ENCODE measurements at regions not wholly inside any gene's neighbourhood (a gene's known extent, or its start where the extent isn't known, plus 50 kb on each side); places are given as distances from the start of the nearest gene placed in this dataset.

DNA sequence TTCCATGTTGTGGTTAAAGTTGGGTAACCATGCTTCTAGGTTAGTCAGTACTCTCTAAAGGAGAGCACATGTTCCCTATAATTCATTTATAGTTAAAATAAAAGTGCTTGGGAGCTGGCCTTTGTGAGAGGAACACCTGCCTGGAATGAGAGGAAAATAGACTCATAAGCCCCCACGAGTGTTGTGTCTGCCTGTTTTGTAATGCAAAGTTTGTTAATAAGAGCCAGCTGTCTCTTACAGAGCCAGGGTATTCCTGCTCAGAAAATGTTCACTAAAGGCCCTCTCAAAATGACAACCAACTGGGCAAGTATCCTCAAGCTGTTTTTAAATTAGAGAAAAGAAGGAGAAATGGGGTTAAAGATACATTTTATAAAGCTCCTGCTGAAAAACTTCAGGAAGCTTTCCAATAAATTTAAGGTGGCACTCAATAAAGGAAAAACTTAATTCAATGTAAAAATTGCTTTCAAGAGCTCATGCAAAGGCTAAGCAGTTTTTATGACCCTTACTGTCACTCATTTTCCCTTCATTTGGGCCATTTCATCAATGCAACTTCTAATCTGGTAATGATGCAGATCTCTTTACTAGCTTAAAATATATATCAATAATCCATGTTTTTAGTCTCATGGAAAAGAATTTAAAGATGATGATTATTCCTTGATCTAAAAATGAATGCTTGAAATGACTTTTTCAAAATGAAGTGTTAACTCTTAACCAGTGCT is 793.6 kb downstream of the STPG2 start:
- Mint-ChIP-seq H3K9me3 (peaks cover 3% of the 10 kb centered on the region; the same call in 2 of the 3 replicates), H3K27me3 (ENCODE audit: insufficient read depth, low read depth, poor library complexity) (no peaks in the 10 kb centered on the region), H3K27ac (peak overlapping the region; percentile 10), H3K4me1 (peaks cover 30% of the 10 kb centered on the region), H3K4me3 (no peak overlapping the region), H3K36me3 (ENCODE audit: low read depth) (peaks cover 2% of the 10 kb centered on the region; the same call in 2 of the 3 replicates)
- H3K4me2 ChIP-seq = peak overlapping the region; percentile 26
- H4K20me1 ChIP-seq (replicated peaks; ENCODE audit: insufficient read depth) = no peaks in the 10 kb centered on the region
- H3K27me3 ChIP-seq (ENCODE audit: insufficient read depth) = no peaks in the 10 kb centered on the region
- H3K79me2 ChIP-seq (replicated peaks; ENCODE audit: insufficient read depth) = no peaks in the 10 kb centered on the region
- no peaks in the 10 kb centered on the region for H3F3A ChIP-seq (replicated peaks; ENCODE audit: low read depth)
- peaks cover 5% of the 10 kb centered on the region for H3K9me2 ChIP-seq (ENCODE audit: insufficient read depth)
- H2AFZ ChIP-seq = no peak overlapping the region
- peak; percentile 18 for DNase-seq (ENCODE audit: low spot score)
- H3K4me3 ChIP-seq = no peak overlapping the region
- TF ChIP-seq STAT1 (IDR thresholded peaks at IDR 0.05; ENCODE audit: unreplicated experiment) (no peak), EZH2phosphoT487 (IDR thresholded peaks at IDR 0.05; ENCODE audit: unreplicated experiment) (no peak)
- TF ChIP-seq, protein P1, sequence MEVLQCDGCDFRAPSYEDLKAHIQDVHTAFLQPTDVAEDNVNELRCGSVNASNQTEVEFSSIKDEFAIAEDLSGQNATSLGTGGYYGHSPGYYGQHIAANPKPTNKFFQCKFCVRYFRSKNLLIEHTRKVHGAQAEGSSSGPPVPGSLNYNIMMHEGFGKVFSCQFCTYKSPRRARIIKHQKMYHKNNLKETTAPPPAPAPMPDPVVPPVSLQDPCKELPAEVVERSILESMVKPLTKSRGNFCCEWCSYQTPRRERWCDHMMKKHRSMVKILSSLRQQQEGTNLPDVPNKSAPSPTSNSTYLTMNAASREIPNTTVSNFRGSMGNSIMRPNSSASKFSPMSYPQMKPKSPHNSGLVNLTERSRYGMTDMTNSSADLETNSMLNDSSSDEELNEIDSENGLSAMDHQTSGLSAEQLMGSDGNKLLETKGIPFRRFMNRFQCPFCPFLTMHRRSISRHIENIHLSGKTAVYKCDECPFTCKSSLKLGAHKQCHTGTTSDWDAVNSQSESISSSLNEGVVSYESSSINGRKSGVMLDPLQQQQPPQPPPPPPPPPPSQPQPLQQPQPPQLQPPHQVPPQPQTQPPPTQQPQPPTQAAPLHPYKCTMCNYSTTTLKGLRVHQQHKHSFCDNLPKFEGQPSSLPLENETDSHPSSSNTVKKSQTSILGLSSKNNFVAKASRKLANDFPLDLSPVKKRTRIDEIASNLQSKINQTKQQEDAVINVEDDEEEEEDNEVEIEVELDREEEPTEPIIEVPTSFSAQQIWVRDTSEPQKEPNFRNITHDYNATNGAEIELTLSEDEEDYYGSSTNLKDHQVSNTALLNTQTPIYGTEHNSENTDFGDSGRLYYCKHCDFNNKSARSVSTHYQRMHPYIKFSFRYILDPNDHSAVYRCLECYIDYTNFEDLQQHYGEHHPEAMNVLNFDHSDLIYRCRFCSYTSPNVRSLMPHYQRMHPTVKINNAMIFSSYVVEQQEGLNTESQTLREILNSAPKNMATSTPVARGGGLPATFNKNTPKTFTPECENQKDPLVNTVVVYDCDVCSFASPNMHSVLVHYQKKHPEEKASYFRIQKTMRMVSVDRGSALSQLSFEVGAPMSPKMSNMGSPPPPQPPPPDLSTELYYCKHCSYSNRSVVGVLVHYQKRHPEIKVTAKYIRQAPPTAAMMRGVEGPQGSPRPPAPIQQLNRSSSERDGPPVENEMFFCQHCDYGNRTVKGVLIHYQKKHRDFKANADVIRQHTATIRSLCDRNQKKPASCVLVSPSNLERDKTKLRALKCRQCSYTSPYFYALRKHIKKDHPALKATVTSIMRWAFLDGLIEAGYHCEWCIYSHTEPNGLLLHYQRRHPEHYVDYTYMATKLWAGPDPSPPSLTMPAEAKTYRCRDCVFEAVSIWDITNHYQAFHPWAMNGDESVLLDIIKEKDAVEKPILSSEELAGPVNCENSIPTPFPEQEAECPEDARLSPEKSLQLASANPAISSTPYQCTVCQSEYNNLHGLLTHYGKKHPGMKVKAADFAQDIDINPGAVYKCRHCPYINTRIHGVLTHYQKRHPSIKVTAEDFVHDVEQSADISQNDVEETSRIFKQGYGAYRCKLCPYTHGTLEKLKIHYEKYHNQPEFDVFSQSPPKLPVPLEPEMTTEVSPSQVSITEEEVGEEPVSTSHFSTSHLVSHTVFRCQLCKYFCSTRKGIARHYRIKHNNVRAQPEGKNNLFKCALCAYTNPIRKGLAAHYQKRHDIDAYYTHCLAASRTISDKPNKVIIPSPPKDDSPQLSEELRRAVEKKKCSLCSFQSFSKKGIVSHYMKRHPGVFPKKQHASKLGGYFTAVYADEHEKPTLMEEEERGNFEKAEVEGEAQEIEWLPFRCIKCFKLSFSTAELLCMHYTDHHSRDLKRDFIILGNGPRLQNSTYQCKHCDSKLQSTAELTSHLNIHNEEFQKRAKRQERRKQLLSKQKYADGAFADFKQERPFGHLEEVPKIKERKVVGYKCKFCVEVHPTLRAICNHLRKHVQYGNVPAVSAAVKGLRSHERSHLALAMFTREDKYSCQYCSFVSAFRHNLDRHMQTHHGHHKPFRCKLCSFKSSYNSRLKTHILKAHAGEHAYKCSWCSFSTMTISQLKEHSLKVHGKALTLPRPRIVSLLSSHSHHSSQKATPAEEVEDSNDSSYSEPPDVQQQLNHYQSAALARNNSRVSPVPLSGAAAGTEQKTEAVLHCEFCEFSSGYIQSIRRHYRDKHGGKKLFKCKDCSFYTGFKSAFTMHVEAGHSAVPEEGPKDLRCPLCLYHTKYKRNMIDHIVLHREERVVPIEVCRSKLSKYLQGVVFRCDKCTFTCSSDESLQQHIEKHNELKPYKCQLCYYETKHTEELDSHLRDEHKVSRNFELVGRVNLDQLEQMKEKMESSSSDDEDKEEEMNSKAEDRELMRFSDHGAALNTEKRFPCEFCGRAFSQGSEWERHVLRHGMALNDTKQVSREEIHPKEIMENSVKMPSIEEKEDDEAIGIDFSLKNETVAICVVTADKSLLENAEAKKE (CRISPR knock-in tag; IDR thresholded peaks at IDR 0.05) = peak; percentile 38; the same call in 1 of the 2 replicates
- H3K4me1 ChIP-seq (ENCODE audit: insufficient read depth) = peaks cover 24% of the 10 kb centered on the region
- no peaks in the 10 kb centered on the region for H3K36me3 ChIP-seq (ENCODE audit: insufficient read depth)
- H3K27ac ChIP-seq (ENCODE audit: low read depth) = 0 out of 2 replicates have a peak overlapping the region, but pooled peaks have one; percentile 11
- ATAC-seq = peak; percentile 77

DNA sequence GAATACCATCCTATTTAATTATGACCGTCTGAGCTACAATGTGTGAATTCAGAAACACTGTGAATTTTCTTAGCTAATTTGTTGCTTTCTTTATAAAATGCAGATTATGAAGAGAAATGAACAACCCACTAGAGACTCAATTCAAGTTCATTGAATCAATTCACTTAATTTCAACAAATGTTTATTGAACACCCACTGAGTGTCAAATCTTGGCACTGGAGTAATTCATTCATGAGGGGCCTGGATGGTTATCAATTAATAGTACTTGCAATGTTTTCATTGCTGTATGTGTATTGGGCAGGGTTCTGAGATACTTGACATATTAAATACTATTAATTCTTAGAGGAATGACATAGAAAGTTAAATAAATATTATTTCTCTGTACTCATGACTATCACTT is 789.4 kb downstream of the STPG2 start:
- Histone ChIP-seq H3K79me2 (replicated peaks; ENCODE audit: insufficient read depth) (no peaks in the 10 kb centered on the region), H3F3A (replicated peaks; ENCODE audit: low read depth) (no peaks in the 10 kb centered on the region), H3K4me3 (no peak overlapping the region), H2AFZ (no peak overlapping the region), H3K4me2 (no peak overlapping the region), H4K20me1 (replicated peaks; ENCODE audit: insufficient read depth) (no peaks in the 10 kb centered on the region), H3K27ac (ENCODE audit: low read depth) (no peak overlapping the region), H3K27me3 (ENCODE audit: insufficient read depth) (no peaks in the 10 kb centered on the region), H3K9me2 (ENCODE audit: insufficient read depth) (peaks cover 3% of the 10 kb centered on the region; the same call in 1 of the 2 replicates), H3K36me3 (ENCODE audit: insufficient read depth) (no peaks in the 10 kb centered on the region), H3K4me1 (ENCODE audit: insufficient read depth) (peaks cover 21% of the 10 kb centered on the region)
- peaks cover 33% of the 10 kb centered on the region for H3K9me3 Mint-ChIP-seq
- no peak for ATAC-seq
- no peak overlapping the region for H3K4me3 Mint-ChIP-seq
- H3K4me1 Mint-ChIP-seq = peaks cover 22% of the 10 kb centered on the region
- peaks cover 4% of the 10 kb centered on the region for H3K27me3 Mint-ChIP-seq (ENCODE audit: insufficient read depth, low read depth, poor library complexity)
- no peak overlapping the region for H3K27ac Mint-ChIP-seq
- TF ChIP-seq, protein P2, sequence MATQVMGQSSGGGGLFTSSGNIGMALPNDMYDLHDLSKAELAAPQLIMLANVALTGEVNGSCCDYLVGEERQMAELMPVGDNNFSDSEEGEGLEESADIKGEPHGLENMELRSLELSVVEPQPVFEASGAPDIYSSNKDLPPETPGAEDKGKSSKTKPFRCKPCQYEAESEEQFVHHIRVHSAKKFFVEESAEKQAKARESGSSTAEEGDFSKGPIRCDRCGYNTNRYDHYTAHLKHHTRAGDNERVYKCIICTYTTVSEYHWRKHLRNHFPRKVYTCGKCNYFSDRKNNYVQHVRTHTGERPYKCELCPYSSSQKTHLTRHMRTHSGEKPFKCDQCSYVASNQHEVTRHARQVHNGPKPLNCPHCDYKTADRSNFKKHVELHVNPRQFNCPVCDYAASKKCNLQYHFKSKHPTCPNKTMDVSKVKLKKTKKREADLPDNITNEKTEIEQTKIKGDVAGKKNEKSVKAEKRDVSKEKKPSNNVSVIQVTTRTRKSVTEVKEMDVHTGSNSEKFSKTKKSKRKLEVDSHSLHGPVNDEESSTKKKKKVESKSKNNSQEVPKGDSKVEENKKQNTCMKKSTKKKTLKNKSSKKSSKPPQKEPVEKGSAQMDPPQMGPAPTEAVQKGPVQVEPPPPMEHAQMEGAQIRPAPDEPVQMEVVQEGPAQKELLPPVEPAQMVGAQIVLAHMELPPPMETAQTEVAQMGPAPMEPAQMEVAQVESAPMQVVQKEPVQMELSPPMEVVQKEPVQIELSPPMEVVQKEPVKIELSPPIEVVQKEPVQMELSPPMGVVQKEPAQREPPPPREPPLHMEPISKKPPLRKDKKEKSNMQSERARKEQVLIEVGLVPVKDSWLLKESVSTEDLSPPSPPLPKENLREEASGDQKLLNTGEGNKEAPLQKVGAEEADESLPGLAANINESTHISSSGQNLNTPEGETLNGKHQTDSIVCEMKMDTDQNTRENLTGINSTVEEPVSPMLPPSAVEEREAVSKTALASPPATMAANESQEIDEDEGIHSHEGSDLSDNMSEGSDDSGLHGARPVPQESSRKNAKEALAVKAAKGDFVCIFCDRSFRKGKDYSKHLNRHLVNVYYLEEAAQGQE (IDR thresholded peaks at IDR 0.05; ENCODE audit: unreplicated experiment) = no peak
- TF ChIP-seq NANOG (IDR thresholded peaks at IDR 0.05; ENCODE audit: borderline replicate concordance) (no peak), POLR2AphosphoS5 (IDR thresholded peaks at IDR 0.05; ENCODE audit: low read depth) (no peak)
- peaks cover 32% of the 10 kb centered on the region for H3K36me3 Mint-ChIP-seq (ENCODE audit: low read depth)
- DNase-seq (ENCODE audit: low spot score) = no peak

Measured in GM23338 (cell line).